ENCODE measurements at regions not wholly inside any gene's neighbourhood (a gene's known extent, or its start where the extent isn't known, plus 50 kb on each side); places are given as distances from the start of the nearest gene placed in this dataset.

DNA sequence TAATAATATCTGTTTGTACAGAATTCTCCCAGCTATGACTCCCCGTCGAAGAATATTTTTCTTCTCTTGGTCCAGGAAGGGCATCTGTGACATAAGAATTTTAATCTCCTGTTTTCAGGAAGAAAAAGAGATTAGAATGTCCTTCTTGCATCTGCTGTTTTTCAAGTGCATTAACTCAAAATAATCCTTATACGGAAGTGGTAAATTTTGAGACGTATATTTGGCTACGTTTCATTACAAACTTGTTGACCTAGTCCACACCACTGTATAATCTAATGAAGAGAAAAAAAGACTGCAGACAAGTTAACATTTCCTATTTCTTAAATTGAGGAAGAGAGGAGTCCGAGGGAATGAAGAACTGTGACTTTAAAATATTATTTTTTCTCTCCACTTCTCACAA is 959.9 kb downstream of the DIAPH3 start:
- H3K4me3 ChIP-seq (ENCODE audit: low read length): no peak overlapping the region
- no peak for DNase-seq (ENCODE audit: low read depth, low spot score)

DNA sequence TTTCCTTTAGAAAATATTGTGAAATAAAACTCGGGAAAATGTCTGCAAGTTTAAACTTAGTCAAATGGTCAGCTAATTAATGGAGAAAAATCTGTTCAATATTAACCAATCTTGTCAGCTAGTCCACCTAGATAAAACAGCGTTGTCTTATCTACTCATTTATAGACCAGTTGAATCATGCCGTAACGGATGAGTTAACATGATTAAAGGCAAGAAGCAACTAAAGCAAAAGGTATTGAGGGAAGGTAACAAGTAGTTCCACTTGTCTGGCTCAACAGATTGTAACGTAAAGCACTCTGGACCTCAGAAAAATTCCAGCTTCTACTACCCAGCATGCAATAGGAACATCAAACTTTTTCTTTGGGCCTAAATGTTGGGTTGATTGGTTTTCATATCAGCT is 958.2 kb downstream of the DIAPH3 start:
- no peak overlapping the region for H3K4me3 ChIP-seq (ENCODE audit: low read length)
- no peak for DNase-seq (ENCODE audit: low read depth, low spot score)

DNA sequence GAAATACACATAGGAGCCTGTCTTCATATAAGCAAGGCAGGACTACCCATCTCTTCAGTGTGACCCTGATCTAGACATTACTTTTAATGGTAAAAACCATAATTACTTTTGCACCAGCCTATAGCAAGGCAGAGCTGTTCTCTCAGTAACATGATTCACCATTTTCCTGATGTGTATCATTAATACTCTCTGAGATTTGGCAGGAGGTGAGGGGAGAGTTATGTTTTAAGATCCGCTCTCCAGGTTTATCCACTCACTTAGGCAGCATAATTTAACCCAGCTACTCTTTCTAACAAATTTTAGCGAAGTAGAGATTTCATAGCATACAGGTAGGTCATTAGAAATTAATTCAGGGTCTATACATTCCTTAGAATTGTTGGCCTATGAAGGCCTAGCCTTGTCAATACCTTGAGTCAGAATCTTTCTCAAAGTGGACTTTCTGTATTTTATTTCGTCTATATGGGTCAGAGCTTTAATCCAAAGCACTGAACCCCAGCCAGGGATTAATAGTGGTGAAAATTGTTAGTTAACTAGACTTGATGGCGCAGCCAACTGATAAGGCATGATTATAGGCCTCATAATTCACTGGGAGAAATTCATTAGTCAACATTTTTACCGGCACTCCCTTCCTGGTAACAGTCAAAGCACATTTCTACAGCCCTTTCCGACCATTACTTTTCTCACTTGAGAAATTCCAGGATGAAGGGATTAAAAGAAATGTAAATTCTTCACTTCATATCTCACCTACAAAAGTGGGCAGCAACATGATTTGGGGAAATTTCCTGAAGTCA is 955.1 kb downstream of the DIAPH3 start:
- DNase-seq (ENCODE audit: low read depth, low spot score): no peak
- H3K4me3 ChIP-seq (ENCODE audit: low read length): no peak overlapping the region

DNA sequence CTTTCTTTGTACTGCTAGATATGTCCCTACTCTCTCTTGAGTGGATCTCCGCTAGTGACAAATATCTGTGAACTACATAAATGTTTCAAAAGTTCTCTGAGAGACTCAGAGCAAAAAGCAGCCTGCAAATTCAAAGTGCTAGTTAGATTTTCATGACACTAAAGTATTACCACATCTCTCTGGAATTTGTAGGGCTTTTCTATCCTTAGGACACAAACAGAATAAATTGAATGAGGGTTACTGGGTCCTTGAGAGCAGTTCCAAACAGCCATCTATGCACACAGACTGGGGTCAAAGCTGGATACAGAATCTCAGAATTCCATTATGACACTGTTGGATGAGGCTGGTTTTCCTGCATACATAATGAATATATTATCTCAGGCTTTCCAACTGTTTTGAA is 953.2 kb downstream of the DIAPH3 start:
- H3K4me3 ChIP-seq (ENCODE audit: low read length): no peak overlapping the region
- DNase-seq (ENCODE audit: low read depth, low spot score): no peak

DNA sequence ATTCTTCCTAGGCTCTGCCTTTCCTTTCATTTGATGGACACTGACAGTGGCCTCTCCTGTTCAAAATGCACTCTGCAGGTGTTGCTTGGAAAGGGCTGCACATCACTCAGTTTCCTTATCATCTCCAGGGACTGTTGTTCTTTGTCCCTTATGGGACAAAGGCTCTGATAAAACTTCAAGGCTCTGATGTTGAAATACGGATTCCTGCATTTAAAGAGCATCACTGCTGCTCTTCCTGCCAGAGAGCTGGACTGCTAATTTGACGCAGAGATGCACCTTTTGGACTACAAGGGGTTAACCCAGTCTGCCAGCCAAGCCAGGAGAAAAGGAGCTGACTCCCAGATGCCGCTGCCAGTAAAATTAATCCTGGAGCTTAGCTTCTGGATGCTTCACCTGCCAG is 952.1 kb downstream of the DIAPH3 start:
- no peak for DNase-seq (ENCODE audit: low read depth, low spot score)
- H3K4me3 ChIP-seq (ENCODE audit: low read length): no peak overlapping the region

DNA sequence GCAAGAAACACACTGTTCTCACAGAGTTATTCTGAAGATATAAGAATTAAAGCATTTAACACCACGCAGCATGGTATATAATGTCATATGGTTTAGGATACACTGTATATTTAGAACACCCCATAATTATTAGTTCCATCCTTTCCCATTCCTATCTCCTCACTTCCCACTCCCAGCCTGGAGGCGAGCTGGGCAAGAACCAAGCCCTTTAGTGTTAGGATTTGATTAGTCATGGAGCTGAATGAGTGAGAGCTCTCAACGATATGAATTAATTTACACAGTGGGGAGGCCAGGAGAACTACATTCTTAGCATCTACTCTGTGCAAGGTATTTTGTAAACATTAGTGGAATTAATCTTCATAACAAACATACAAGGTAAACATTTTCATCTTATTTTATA is 934.3 kb downstream of the DIAPH3 start:
- DNase-seq (ENCODE audit: low read depth, low spot score): no peak

DNA sequence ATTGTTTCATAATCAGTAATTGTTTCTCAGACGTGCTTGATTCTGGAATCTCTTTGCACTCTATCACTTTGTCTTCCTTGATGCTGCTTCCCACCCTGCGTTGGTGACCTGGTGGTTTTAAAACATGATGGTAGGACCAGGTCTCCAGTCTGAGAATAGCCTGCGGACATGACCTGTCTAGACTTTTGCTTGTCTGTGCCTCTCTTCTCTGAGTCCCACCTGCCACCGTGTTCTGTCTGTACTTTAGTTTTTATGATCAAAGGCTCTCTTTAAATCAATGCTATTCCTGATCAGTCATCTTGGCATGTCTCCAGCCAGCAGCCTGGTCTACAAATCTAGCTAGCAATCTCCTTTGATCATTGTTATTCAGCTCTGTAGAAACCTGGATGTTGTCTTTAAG is 933.9 kb downstream of the DIAPH3 start:
- DNase-seq (ENCODE audit: low read depth, low spot score): no peak

More for the DNA sequence above, 934.3 kb downstream of the DIAPH3 start:
- H3K4me3 ChIP-seq (ENCODE audit: low read length): no peak overlapping the region

DNA sequence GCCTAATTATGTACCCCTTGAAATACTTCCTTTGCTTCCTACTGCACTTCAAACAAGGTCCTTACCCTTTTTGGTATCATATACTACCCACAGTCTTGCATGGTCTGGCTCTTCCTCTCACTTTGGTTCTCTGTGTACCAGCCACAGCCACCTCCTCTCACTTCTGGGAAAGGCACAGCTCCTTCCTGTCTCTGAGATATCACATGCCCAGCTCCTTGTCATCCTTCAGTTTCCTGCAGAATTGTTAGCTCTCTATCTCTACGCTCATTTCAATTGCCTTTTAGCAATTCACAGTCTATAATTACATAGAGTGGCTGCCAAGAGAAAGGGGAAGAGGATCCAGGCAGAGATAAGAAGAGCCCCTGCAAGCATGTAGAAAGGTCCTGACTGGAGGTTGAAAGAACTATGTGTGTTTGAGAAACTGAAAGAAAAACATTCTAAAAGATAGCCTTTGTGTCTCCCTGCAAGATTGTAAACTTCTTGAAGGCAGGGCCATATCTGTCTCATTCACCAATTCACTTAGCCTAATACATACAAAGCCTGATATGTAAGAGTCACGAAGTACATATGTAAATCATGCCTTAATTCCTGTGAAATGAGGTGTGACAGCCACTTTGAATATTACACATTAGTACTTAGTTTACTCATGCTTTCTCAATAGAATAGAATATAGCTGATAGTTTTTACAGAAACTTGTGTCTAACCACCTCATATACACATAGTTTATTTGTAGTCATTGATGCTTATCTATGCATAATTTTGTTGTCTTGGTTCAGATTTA is 933.1 kb downstream of the DIAPH3 start:
- no peak overlapping the region for H3K4me3 ChIP-seq (ENCODE audit: low read length)
- no peak for DNase-seq (ENCODE audit: low read depth, low spot score)

More for the DNA sequence above, 933.9 kb downstream of the DIAPH3 start:
- no peak overlapping the region for H3K4me3 ChIP-seq (ENCODE audit: low read length)

DNA sequence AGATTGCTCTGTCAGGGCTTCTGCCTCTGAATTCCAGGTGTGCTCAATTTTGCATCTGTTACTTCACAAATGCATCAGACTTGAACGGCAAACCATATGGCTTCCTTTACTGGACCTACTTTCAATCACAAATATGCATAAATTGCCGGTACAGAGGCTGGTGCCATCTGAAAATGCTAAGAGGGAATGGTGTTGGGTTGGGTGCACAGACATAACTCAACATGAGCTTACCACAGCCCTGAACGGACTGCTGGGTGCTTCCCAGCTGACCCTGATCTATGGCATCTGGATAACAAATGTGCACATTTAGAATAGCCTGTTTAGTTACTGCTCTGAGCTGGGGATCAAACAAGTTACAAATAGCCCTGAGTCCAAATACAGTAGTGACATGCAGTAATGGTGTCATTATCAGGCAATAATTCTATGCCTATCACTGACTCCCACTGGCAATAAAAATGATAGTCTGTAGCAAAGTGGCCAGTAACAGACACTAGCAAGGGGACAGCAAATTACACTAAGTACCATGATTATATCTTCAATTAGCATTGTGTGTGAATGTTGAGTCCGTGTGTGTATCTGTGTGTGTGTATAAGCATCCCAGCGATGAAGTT is 927.3 kb downstream of the DIAPH3 start:
- DNase-seq (ENCODE audit: low read depth, low spot score): no peak
- no peak overlapping the region for H3K4me3 ChIP-seq (ENCODE audit: low read length)

DNA sequence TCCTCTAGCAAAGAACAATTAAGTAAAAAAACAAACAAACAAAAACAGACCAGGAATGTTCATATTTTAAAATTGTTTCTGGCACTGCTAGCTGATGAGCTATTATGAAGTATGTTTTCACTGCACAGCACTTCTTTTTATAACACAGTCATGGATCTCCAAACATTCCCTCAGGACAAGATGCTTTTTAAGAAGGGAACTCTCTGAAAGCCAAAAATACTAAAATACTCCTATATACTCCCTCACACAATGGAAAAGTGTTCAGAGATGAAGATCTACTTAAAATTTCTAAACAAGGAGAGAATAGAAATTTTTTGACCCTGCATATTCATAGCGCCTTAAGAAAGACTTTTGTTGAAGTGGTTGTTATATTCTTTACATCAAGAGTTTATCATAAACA is 926.8 kb downstream of the DIAPH3 start:
- DNase-seq (ENCODE audit: low read depth, low spot score): no peak
- H3K4me3 ChIP-seq (ENCODE audit: low read length): no peak overlapping the region

DNA sequence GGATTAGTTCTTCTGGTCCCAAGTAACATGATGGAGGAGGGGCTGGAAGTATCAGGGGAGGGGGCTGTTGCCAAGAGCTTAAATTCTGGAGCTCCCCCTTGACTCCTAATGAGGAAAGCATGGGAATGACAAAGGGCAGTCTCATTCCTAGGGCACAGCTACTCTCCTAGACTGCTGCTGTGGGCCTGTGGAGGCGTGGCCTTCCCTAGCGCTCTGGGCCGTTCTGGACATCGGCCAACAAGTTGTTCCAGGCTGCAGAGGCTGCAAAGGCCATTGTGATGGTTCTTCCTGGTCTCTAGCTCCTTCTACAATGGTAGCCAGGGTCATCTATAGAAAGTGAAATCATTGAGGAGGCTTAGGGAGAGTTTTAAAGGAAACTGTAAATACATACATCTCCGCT is 916.6 kb downstream of the DIAPH3 start:
- no peak overlapping the region for H3K4me3 ChIP-seq (ENCODE audit: low read length)
- DNase-seq (ENCODE audit: low read depth, low spot score): no peak

DNA sequence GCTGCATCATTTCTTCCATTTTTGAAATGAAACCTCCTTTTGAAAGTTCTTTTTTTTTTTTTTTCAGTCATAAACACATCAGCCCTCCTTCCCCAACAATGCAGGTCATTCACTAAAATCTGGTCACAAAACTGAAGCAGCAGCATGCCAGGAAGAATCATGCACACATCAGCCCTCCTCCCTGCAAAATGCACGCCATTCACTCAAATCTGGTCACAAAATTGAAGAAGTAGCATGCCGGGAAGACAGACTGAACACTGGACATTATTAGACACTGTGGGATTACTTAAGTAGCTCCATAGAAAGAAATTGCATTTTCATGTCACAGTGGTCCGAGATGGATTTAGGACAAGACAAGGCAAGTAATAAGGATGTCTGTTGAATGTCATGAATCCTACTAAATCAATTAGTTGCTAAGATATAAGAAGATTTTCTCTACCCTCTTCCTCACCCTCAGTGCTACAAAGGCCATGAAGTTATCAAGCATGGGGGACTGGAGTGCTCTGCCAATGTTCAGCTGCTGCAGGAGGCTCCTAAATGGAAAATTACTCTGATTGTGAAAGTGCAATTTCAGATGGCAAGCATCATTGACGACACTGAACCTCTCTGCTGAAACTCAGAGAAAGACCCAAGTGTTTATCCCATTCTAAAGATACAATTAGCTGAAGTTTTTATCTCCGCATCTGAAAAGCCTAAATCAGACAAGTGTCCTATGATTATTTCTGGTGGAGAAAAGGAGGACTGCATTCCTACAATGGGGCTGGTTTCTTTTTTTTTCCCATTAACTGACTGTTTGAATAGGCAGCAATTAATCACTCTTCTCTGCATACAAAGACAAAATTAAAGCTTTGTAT is 913.2 kb downstream of the DIAPH3 start:
- no peak overlapping the region for H3K4me3 ChIP-seq (ENCODE audit: low read length)
- no peak for DNase-seq (ENCODE audit: low read depth, low spot score)

DNA sequence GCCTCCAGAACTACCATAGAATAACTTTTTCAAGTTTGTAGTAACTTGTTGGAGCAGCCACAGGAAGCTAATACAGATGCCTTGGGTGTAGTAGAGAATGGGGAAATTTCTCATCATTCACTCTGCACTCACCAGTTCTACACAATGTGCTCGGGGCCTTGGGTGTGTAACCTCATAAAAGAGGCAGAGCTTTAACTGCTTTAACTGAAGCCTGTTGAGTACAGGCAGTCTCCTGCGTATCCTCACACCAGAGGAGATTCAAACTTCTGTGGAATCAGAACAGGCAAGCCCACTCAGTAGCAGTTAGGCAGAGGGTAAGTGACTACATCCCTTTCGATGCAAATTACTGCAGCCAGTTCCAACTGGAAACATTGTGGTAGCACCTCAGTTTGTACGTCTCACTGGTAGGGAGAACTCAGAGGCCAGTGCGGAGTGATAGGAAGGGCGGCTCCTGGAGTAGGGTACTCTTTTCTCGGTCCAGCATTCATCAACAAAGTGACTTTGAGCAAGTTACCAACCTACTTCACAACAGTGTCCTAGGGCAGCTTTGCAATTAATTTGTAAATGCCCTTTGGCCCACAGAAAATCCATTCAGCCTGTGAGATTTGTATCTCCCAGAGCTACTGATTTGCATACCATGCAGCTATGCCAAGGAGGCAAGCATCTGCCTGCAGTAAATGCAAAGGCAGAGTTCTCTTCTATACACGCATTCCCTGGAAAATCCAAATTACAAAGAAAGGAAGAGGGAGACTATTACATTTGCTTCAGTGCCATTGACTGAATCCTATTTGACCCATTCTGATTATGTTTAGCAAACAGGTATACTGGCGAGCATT is 904.3 kb downstream of the DIAPH3 start:
- no peak for DNase-seq (ENCODE audit: low read depth, low spot score)

DNA sequence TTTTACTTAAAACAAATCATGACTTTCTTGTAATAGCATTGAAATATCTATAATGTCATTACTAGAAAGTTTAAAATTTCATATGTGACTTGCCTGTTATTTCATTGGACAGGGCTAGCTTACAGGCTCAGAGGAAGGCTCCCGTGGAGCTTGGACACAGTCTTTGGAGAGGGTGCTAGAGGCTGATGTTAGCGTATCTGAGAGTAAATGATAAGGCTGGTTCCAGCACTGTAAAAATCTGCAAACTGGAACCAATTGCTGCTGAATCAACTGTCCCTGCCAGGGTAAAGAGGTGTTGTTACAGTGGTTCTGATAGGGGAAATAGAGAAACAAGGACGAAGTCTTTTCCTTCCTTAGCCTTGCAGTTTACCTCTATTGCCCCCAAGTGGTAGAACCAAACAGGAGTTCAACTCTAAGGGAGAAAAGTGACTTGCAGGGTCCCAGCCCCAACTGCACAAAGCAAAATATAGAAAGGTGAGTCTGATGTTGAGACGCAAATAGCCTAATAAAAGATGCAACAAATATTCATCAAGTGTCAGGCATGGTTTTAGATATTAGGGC is 901.7 kb downstream of the DIAPH3 start:
- no peak overlapping the region for H3K4me3 ChIP-seq (ENCODE audit: low read length)
- peak; percentile 9 for DNase-seq (ENCODE audit: low read depth, low spot score)

More for the DNA sequence above, 904.3 kb downstream of the DIAPH3 start:
- no peak overlapping the region for H3K4me3 ChIP-seq (ENCODE audit: low read length)

DNA sequence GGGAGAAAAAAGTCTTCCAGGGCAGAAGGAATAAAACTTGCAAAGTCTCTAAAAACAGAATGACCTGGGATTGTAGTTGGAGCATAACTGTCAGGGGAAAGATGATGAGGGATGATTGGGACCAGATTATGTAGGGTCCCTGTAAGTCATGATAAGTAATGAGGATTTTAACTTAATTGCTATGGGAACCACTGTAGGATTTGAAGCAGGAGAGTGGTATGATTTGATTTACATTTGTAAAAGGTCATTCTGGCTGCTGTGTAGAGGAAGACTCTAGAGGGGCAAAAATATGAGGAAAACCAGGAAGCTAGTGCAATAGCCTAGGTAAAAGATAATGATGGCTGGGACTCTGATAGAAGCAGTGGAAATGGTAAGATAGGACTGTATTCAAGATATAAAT is 900.2 kb downstream of the DIAPH3 start:
- no peak for DNase-seq (ENCODE audit: low read depth, low spot score)
- no peak overlapping the region for H3K4me3 ChIP-seq (ENCODE audit: low read length)

DNA sequence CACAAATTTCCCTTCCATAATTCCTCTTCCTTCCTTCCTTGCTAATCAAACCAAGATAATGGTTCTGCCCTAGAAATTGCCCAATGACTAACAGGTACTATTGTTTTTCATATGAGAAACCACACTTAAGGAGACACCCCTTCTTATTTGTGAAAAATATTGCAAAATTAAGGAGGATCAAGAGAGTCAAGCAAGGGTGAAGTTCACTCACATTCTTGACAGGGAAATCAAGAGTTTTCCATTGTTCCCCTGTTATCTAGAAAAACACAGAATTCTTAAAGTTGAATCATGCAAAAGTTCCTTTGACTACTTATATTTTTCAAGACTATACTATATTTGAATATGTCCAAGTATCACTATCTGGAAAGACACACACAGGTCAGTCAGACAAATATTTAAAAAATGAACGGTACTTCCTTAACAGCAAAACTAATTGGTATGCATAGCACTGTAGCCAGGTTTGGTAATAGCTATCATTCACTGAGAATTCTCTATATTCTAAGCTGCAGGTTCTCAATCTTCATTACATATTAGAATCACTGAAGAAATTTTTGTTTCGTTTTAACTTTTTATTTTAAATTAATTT is 897.2 kb downstream of the DIAPH3 start:
- H3K4me3 ChIP-seq (ENCODE audit: low read length): no peak overlapping the region
- no peak for DNase-seq (ENCODE audit: low read depth, low spot score)

DNA sequence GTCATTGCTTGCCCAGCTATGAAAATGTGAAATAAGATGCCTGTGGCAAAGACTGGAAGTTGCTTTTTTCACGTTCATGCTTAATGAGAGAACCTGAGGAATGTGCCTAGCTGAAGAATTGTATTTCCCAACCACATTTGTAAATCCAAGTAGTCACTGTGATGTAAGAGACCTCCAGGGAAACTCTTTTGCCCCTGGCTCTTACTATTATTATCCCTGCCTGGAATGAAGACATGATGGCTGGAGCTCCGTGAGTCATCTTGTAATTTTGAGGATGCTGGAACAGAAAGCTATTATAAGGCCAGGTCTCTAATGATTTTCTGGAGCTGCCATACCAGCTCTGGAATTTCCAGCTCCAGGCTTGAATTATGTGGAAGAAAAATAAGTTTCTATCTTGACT is 894.3 kb downstream of the DIAPH3 start:
- DNase-seq (ENCODE audit: low read depth, low spot score): no peak
- no peak overlapping the region for H3K4me3 ChIP-seq (ENCODE audit: low read length)

DNA sequence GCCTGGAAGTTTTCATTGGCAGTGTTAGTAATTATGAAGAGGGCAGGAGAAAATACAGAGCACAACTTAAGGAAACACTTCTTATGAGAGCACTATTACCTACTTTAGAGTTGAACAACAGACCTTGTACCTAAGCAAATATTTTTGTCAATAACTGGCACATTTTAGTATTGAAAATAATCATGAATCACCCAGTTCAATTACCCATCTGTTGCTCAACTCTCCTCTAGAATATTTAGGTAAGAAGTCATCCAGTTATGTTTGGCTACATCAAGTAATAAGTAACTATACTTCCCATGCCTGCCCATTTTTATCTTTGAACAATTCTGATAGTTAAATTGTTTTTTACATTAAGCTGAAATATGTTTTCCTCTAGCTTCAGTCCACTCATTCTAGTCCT is 893.4 kb downstream of the DIAPH3 start:
- DNase-seq (ENCODE audit: low read depth, low spot score): no peak
- H3K4me3 ChIP-seq (ENCODE audit: low read length): no peak overlapping the region
